Gastrocnemius medialis (tissue), 4 donors: ENCODE measurements at regions not wholly inside any gene's neighbourhood (a gene's known extent, or its start where the extent isn't known, plus 50 kb on each side); places are given as distances from the start of the nearest gene placed in this dataset.

Source experiments
- ATAC-seq, 2 donors: fragments of 150-250 bp; one replicate each; pipeline ENCODE4 v1.9.1; 2016
- DNase-seq, 2 donors: peaks; one replicate each; pipeline ENCODE4 v3.0.0-alpha.2; 2019
- H3K27ac ChIP-seq, 4 donors: fragments of 200-600 bp; sonication (generic); 1 replicate in 1 of 4; 2 replicates in 3 of 4; pipeline ENCODE4 v1.5.1; 2016 to 2018; ENCODE audit warnings: mild to moderate bottlenecking in 2 of 4, moderate library complexity in 1 of 4
- H3K27me3 ChIP-seq, 3 donors: fragments of 200-600 bp; sonication (generic) in 2 of 3; 1 replicate in 1 of 3; 2 replicates in 2 of 3; pipeline versions ENCODE4 v1.5.1 to v1.6.0; 2016 to 2019; ENCODE audit warnings: mild to moderate bottlenecking in 1 of 3, moderate library complexity in 1 of 3
- H3K36me3 ChIP-seq, 2 donors: fragments of 200-600 bp; sonication (generic) in 1 of 2; one replicate each; pipeline ENCODE4 v1.5.1; 2017 to 2018
- H3K4me1 ChIP-seq, 2 donors: fragments of 200-600 bp; sonication (generic) in 1 of 2; one replicate each; pipeline ENCODE4 v1.5.1; 2016 to 2017; ENCODE audit warnings: mild to moderate bottlenecking in 2 of 2
- H3K4me3 ChIP-seq, 4 donors: fragments of 200-600 bp; sonication (generic) in 3 of 4; 1 replicate in 1 of 4; 2 replicates in 3 of 4; pipeline ENCODE4 v1.5.1; 2016 to 2019; ENCODE audit warnings: mild to moderate bottlenecking in 2 of 4
- H3K9me3 ChIP-seq, 3 donors: fragments of 200-600 bp; sonication (generic) in 2 of 3; 1 replicate in 1 of 3; 2 replicates in 2 of 3; pipeline ENCODE4 v1.5.1; 2016 to 2019
- CTCF ChIP-seq, 5 experiments: fragments of 450-650 bp in 3 of 5; fragments of 200-600 bp in 2 of 5; sonication (generic) in 2 of 5; IDR thresholded peaks in 4 of 5; conservative IDR thresholded peaks in 1 of 5; 1 replicate in 4 of 5; 2 replicates in 1 of 5; pipeline ENCODE4 v1.5.1; 2016 to 2019; ENCODE audit warnings: antibody characterized with exemption in 5 of 5, mild to moderate bottlenecking in 3 of 5, moderate library complexity in 3 of 5
- POLR2A ChIP-seq, 2 donors: fragments of 450-650 bp; IDR thresholded peaks; one replicate each; pipeline ENCODE4 v1.6.1; 2017; ENCODE audit warnings: antibody characterized with exemption in 2 of 2, mild to moderate bottlenecking in 2 of 2, moderate library complexity in 2 of 2
- in situ Hi-C, 4 donors: fragments of 200-750 bp; cut with MboI; loops; one replicate each; pipeline versions ENCODE4 v1.15.0 to v1.8.0; 2017; ENCODE audit warnings: low sequenced_read_pairs in 4 of 4
- intact Hi-C: fragments of 100-400 bp; cut with DNase I; formaldehyde crosslinking; loops from one replicate; pipeline ENCODE4 v1.15.1; 2023; ENCODE audit warnings: low total_unique reads

DNA sequence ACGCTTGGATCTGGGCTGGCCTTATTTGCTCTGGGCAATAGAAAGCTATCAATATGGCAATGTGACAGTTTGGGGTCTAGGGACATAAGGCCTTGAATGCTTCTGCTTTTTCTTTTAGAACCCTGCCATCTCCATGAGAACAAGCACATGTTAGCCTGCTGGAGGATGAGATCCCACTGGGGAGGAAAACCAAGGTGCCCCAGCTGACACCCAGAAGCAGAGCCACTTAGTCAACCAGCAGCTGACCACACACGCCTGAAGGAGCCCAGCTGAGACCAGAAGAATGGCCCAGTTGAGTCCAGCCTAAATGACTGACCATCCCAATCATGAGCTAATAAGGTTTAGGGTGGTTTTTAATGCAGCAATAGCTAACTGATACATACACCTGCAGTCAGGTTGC, 171.2 kb downstream of the AHSP start:
- intact Hi-C loops (no loop called here), in situ Hi-C loops (no loop called here)
- peaks cover 6% of the 10 kb centered on the region in 2 donors for H3K4me1 ChIP-seq

GRCh38 chr16:31699601-31700000, 171.9 kb downstream of the AHSP start:
- Histone ChIP-seq H3K27ac (no peak overlapping the region), H3K9me3 (no peaks in the 10 kb centered on the region), H3K4me3 (no peak overlapping the region), H3K36me3 (peaks cover 0 to 8% of the 10 kb centered on the region in 2 donors), H3K27me3 (no peaks in the 10 kb centered on the region), H3K4me1 (peaks cover 6% of the 10 kb centered on the region in 2 donors)
- intact Hi-C loops (no loop called here), in situ Hi-C loops (no loop called here)
- no peak for TF ChIP-seq CTCF (IDR thresholded peaks at IDR 0.05 in 4 of 5, conservative IDR thresholded peaks at IDR 0.05 in 1 of 5)
- no peak for TF ChIP-seq POLR2A (IDR thresholded peaks at IDR 0.05)
- ATAC-seq (no peak), DNase-seq (no peak)

More for the DNA sequence above, 171.2 kb downstream of the AHSP start:
- Histone ChIP-seq H3K36me3 (peaks cover 0 to 3% of the 10 kb centered on the region in 2 donors), H3K27ac (no peak overlapping the region), H3K9me3 (no peaks in the 10 kb centered on the region), H3K4me3 (no peak overlapping the region), H3K27me3 (no peaks in the 10 kb centered on the region)
- TF ChIP-seq CTCF (IDR thresholded peaks at IDR 0.05 in 4 of 5, conservative IDR thresholded peaks at IDR 0.05 in 1 of 5): no peak
- TF ChIP-seq POLR2A (IDR thresholded peaks at IDR 0.05): no peak
- ATAC-seq (no peak), DNase-seq (no peak)

- Histone ChIP-seq H3K4me3 (peak overlapping the region; percentile 58 to 89 (median 74)), H3K4me1 (peaks cover 6% of the 10 kb centered on the region in 2 donors), H3K27ac (no peak overlapping the region), H3K9me3 (no peaks in the 10 kb centered on the region), H3K27me3 (no peaks in the 10 kb centered on the region), H3K36me3 (peaks cover 0 to 8% of the 10 kb centered on the region in 2 donors)
- TF ChIP-seq POLR2A (IDR thresholded peaks at IDR 0.05): no peak
- no peak for TF ChIP-seq CTCF (IDR thresholded peaks at IDR 0.05 in 4 of 5, conservative IDR thresholded peaks at IDR 0.05 in 1 of 5)
- in situ Hi-C loops: loop anchor here in 2 of 4 donors (25.0 kb wide), 1 partner anchor 188 kb away; the partner anchor contains the start of gene RUSF1 (in 2 of the 2)
- no peak for DNase-seq
- ATAC-seq: peak in 1 of 2 donors; percentile 78
- intact Hi-C loops: loop anchor here (1.0 kb wide), 1 partner anchor 13 kb away; a partner anchor contains a TSS
Observed at GRCh38 chr16:31700200-31700529, 172.5 kb downstream of the AHSP start.

GRCh38 chr16:31700530-31701388, 172.8 kb upstream of the ZNF267 start:
- no peaks in the 10 kb centered on the region for H3K27me3 ChIP-seq
- DNase-seq (peak; percentile 41 to 57), ATAC-seq (peak in 1 of 2 donors; percentile 80)
- peak overlapping the region in 2 of 4 donors; percentile 31 to 33 for H3K27ac ChIP-seq
- in situ Hi-C loops (loop anchor here in 2 of 4 donors (25.0 kb wide), 1 partner anchor 188 kb away; the partner anchor contains the start of gene RUSF1 (in 2 of the 2)), intact Hi-C loops (loop anchor here (1.0 kb wide), 1 partner anchor 13 kb away; a partner anchor contains a TSS)
- H3K36me3 ChIP-seq: peaks cover 0 to 8% of the 10 kb centered on the region in 2 donors
- peaks cover 6% of the 10 kb centered on the region in 2 donors for H3K4me1 ChIP-seq
- H3K9me3 ChIP-seq: no peaks in the 10 kb centered on the region
- TF ChIP-seq POLR2A (IDR thresholded peaks at IDR 0.05) (no peak), CTCF (IDR thresholded peaks at IDR 0.05 in 4 of 5, conservative IDR thresholded peaks at IDR 0.05 in 1 of 5) (no peak)
- peak overlapping the region; percentile 58 to 89 (median 74) for H3K4me3 ChIP-seq
